ENCODE measurements at regions not wholly inside any gene's neighbourhood (a gene's known extent, or its start where the extent isn't known, plus 50 kb on each side); places are given as distances from the start of the nearest gene placed in this dataset.
A peak's percentile ranks its signal among the peaks of the same experiment; 100 is the strongest.

- peak; percentile 25 to 54 for DNase-seq (ENCODE audit: low read depth in 2 of 2)
- Histone ChIP-seq H3K27ac (ENCODE audit: insufficient read depth, low read length) (no peak overlapping the region), H3K79me2 (ENCODE audit: control insufficient read depth, insufficient read depth, low read length) (no peaks in the 10 kb centered on the region), H3K4me3 (replicated peaks in 1 of 4; ENCODE audit: control extremely low read depth in 1 of 4, insufficient read depth in 1 of 4, low read depth in 3 of 4, low read length in 4 of 4) (no peak overlapping the region), H3K9ac (ENCODE audit: insufficient read depth, low read length) (no peak overlapping the region), H3K4me2 (ENCODE audit: extremely low read depth, insufficient read depth, low read length) (no peak overlapping the region), H3K9me3 (ENCODE audit: control insufficient read depth, insufficient read depth, low read depth, low read length) (no peaks in the 10 kb centered on the region), H4K20me1 (ENCODE audit: control insufficient read depth, extremely low read depth, insufficient read depth, low read length) (no peaks in the 10 kb centered on the region), H3K36me3 (ENCODE audit: control insufficient read depth, insufficient read depth, low read length) (no peaks in the 10 kb centered on the region), H2AFZ (ENCODE audit: low read length) (no peak overlapping the region), H3K27me3 (ENCODE audit: control insufficient read depth, insufficient read depth, low read length) (no peaks in the 10 kb centered on the region), H3K4me1 (ENCODE audit: control insufficient read depth, extremely low read depth, insufficient read depth, low read length) (no peaks in the 10 kb centered on the region)
- TF ChIP-seq, protein P1, sequence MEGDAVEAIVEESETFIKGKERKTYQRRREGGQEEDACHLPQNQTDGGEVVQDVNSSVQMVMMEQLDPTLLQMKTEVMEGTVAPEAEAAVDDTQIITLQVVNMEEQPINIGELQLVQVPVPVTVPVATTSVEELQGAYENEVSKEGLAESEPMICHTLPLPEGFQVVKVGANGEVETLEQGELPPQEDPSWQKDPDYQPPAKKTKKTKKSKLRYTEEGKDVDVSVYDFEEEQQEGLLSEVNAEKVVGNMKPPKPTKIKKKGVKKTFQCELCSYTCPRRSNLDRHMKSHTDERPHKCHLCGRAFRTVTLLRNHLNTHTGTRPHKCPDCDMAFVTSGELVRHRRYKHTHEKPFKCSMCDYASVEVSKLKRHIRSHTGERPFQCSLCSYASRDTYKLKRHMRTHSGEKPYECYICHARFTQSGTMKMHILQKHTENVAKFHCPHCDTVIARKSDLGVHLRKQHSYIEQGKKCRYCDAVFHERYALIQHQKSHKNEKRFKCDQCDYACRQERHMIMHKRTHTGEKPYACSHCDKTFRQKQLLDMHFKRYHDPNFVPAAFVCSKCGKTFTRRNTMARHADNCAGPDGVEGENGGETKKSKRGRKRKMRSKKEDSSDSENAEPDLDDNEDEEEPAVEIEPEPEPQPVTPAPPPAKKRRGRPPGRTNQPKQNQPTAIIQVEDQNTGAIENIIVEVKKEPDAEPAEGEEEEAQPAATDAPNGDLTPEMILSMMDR (conservative IDR thresholded peaks at IDR 0.05 in 1 of 2, IDR thresholded peaks at IDR 0.05 in 1 of 2; ENCODE audit: low read depth in 1 of 2, low read length in 2 of 2), result no peak
- no peak for TF ChIP-seq EZH2 (IDR thresholded peaks at IDR 0.05; ENCODE audit: low read length, missing control alignments)
Observed at GRCh38 chr7:116139007-116139406, 71.3 kb upstream of the TES start.

GRCh38 chr7:116139807-116140206 is 70.5 kb upstream of the TES start:
- Histone ChIP-seq H3K9ac (ENCODE audit: insufficient read depth, low read length) (no peak overlapping the region), H3K4me3 (replicated peaks in 1 of 4; ENCODE audit: control extremely low read depth in 1 of 4, insufficient read depth in 1 of 4, low read depth in 3 of 4, low read length in 4 of 4) (no peak overlapping the region), H3K4me1 (ENCODE audit: control insufficient read depth, extremely low read depth, insufficient read depth, low read length) (no peaks in the 10 kb centered on the region), H3K27ac (ENCODE audit: insufficient read depth, low read length) (no peak overlapping the region), H3K9me3 (ENCODE audit: control insufficient read depth, insufficient read depth, low read depth, low read length) (no peaks in the 10 kb centered on the region), H3K27me3 (ENCODE audit: control insufficient read depth, insufficient read depth, low read length) (no peaks in the 10 kb centered on the region), H3K4me2 (ENCODE audit: extremely low read depth, insufficient read depth, low read length) (no peak overlapping the region), H3K79me2 (ENCODE audit: control insufficient read depth, insufficient read depth, low read length) (no peaks in the 10 kb centered on the region), H3K36me3 (ENCODE audit: control insufficient read depth, insufficient read depth, low read length) (no peaks in the 10 kb centered on the region), H4K20me1 (ENCODE audit: control insufficient read depth, extremely low read depth, insufficient read depth, low read length) (no peaks in the 10 kb centered on the region), H2AFZ (ENCODE audit: low read length) (no peak overlapping the region)
- DNase-seq (ENCODE audit: low read depth in 2 of 2), result peak in 1 of 2 donors; percentile 47
- TF ChIP-seq, protein P1 (conservative IDR thresholded peaks at IDR 0.05 in 1 of 2, IDR thresholded peaks at IDR 0.05 in 1 of 2; ENCODE audit: low read depth in 1 of 2, low read length in 2 of 2), result no peak
- no peak for TF ChIP-seq EZH2 (IDR thresholded peaks at IDR 0.05; ENCODE audit: low read length, missing control alignments)

- Histone ChIP-seq H3K4me3 (replicated peaks in 1 of 4; ENCODE audit: control extremely low read depth in 1 of 4, insufficient read depth in 1 of 4, low read depth in 3 of 4, low read length in 4 of 4) (no peak overlapping the region), H3K27me3 (ENCODE audit: control insufficient read depth, insufficient read depth, low read length) (no peaks in the 10 kb centered on the region), H3K36me3 (ENCODE audit: control insufficient read depth, insufficient read depth, low read length) (no peaks in the 10 kb centered on the region), H4K20me1 (ENCODE audit: control insufficient read depth, extremely low read depth, insufficient read depth, low read length) (no peaks in the 10 kb centered on the region), H3K9me3 (ENCODE audit: control insufficient read depth, insufficient read depth, low read depth, low read length) (no peaks in the 10 kb centered on the region), H3K4me1 (ENCODE audit: control insufficient read depth, extremely low read depth, insufficient read depth, low read length) (no peaks in the 10 kb centered on the region), H3K4me2 (ENCODE audit: extremely low read depth, insufficient read depth, low read length) (no peak overlapping the region), H3K27ac (ENCODE audit: insufficient read depth, low read length) (no peak overlapping the region), H2AFZ (ENCODE audit: low read length) (no peak overlapping the region), H3K9ac (ENCODE audit: insufficient read depth, low read length) (no peak overlapping the region), H3K79me2 (ENCODE audit: control insufficient read depth, insufficient read depth, low read length) (no peaks in the 10 kb centered on the region)
- DNase-seq (ENCODE audit: low read depth in 2 of 2), result no peak
- TF ChIP-seq EZH2 (IDR thresholded peaks at IDR 0.05; ENCODE audit: low read length, missing control alignments), result no peak
Observed at GRCh38 chr7:116142374-116142773, 68.0 kb upstream of the TES start.
